Sigmoid colon (tissue), 6 donors: ENCODE measurements at regions not wholly inside any gene's neighbourhood (a gene's known extent, or its start where the extent isn't known, plus 50 kb on each side); places are given as distances from the start of the nearest gene placed in this dataset.

ENCODE experiments used
- DNase-seq: peaks from one replicate; pipeline ENCODE4 v3.0.0-alpha.2; 2019
- H3K27ac ChIP-seq, 4 donors: fragments of 200-600 bp; sonication (generic); one replicate each; pipeline ENCODE4 v1.5.1; 2016 to 2019; ENCODE audit warnings: mild to moderate bottlenecking in 1 of 4
- H3K27me3 ChIP-seq, 3 donors: fragments of 200-600 bp; sonication (generic); one replicate each; pipeline ENCODE4 v1.5.1; 2019; ENCODE audit warnings: mild to moderate bottlenecking in 1 of 3
- H3K36me3 ChIP-seq, 4 donors: fragments of 200-600 bp; sonication (generic); one replicate each; pipeline ENCODE4 v1.5.1; 2016 to 2019
- H3K4me1 ChIP-seq, 4 donors: fragments of 200-600 bp; sonication (generic); one replicate each; pipeline ENCODE4 v1.5.1; 2017 to 2019
- H3K4me3 ChIP-seq, 4 donors: fragments of 200-600 bp; sonication (generic); one replicate each; pipeline ENCODE4 v1.5.1; 2017 to 2019; ENCODE audit warnings: mild to moderate bottlenecking in 2 of 4, moderate library complexity in 1 of 4
- H3K9me3 ChIP-seq, 4 donors: fragments of 200-600 bp in 3 of 4; sonication (generic) in 3 of 4; one replicate each; pipeline versions ENCODE4 v1.5.1 to v1.6.1; 2013 to 2019
- CTCF ChIP-seq, 4 experiments: fragments of 450-650 bp in 3 of 4; fragments of 200-600 bp in 1 of 4; IDR thresholded peaks; one replicate each; pipeline ENCODE4 v1.5.1; 2016 to 2019; ENCODE audit warnings: antibody characterized with exemption in 4 of 4, mild to moderate bottlenecking in 3 of 4, moderate library complexity in 2 of 4
- EP300 ChIP-seq, 4 donors: sonication (generic); formaldehyde crosslinking; IDR thresholded peaks; one replicate each; pipeline ENCODE4 v1.6.1; 2017; ENCODE audit warnings: antibody characterized with exemption in 4 of 4
- POLR2A ChIP-seq, 2 donors: fragments of 450-650 bp; IDR thresholded peaks; one replicate each; pipeline ENCODE4 v1.6.1; 2016; ENCODE audit warnings: antibody characterized with exemption in 2 of 2, mild to moderate bottlenecking in 2 of 2, moderate library complexity in 2 of 2
- POLR2AphosphoS5 ChIP-seq, 4 donors: sonication (generic); formaldehyde crosslinking; IDR thresholded peaks; one replicate each; pipeline ENCODE4 v1.6.1; 2017; ENCODE audit warnings: antibody characterized with exemption in 4 of 4
- WGBS, 2 donors: extraction: QIAGEN DNeasy Blood & Tissue Kit; methylation state at CpG; one replicate each; pipeline ENCODE4 v1.1.7; 2013; 5-methylcytosine and 5-hydroxymethylcytosine counted together
- intact Hi-C: fragments of 100-400 bp; cut with DNase I; formaldehyde crosslinking; loops from one replicate; pipeline ENCODE4 v1.15.1; 2023
- donor health status: healthy with polysubstance abuse.
- donor health status: healthy.

DNA sequence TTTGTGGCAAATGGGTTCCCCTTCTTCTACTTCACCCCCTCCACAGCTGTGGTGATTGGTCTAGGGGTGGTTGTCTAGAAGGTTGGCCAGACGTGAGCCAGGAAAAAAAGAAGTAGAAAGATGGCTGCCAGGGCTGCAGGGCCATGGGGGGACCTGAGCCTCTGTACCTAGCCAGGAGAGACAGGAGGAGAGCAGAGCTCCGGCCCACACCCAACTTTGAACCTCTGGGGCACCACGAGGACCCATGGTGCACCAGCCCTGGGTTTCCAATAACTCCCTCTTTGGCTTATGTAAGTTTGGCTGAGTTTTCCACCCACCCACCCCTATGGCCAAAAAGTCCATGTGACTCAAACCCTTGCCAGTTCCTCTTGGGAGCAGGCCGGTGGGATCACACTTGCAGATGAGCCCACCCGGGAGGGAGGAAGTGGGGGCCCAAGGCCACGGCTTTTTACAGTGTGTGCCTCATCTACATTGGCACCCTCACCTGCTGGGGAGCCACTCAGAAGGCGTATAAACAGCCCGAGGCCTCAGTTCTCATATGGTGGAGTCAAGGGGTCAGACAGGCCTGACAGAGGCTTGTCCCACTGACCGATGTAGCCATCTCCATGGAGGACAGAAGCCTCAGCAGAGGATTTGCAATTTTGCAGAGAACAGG is 293.1 kb upstream of the HDAC4 start:
- no peak for TF ChIP-seq POLR2AphosphoS5 (IDR thresholded peaks at IDR 0.05)
- TF ChIP-seq EP300 (IDR thresholded peaks at IDR 0.05): no peak
- TF ChIP-seq CTCF (IDR thresholded peaks at IDR 0.05): no peak
- no peak for TF ChIP-seq POLR2A (IDR thresholded peaks at IDR 0.05)
- Histone ChIP-seq H3K4me3 (no peak overlapping the region), H3K27me3 (no peaks in the 10 kb centered on the region), H3K36me3 (no peaks in the 10 kb centered on the region), H3K9me3 (no peaks in the 10 kb centered on the region), H3K27ac (no peak overlapping the region), H3K4me1 (no peaks in the 10 kb centered on the region)
- WGBS, 2 donors: 73 to 87% methylated on average over 9 of the region's 9 CpGs
- intact Hi-C loops: no loop called here
- no peak for DNase-seq

GRCh38 chr2:239693330-239693729 is 292.5 kb upstream of the HDAC4 start:
- Histone ChIP-seq H3K27ac (no peak overlapping the region), H3K4me1 (no peaks in the 10 kb centered on the region), H3K27me3 (no peaks in the 10 kb centered on the region), H3K36me3 (no peaks in the 10 kb centered on the region), H3K4me3 (no peak overlapping the region), H3K9me3 (no peaks in the 10 kb centered on the region)
- DNase-seq: no peak
- WGBS, 2 donors: 87 to 88% methylated on average over 11 of the region's 11 CpGs
- TF ChIP-seq EP300 (IDR thresholded peaks at IDR 0.05): no peak
- no peak for TF ChIP-seq POLR2A (IDR thresholded peaks at IDR 0.05)
- no peak for TF ChIP-seq CTCF (IDR thresholded peaks at IDR 0.05)
- intact Hi-C loops: no loop called here

- no peak for DNase-seq
- Histone ChIP-seq H3K9me3 (no peaks in the 10 kb centered on the region), H3K4me3 (no peak overlapping the region), H3K36me3 (no peaks in the 10 kb centered on the region), H3K4me1 (no peaks in the 10 kb centered on the region), H3K27ac (no peak overlapping the region), H3K27me3 (peaks cover 0 to 4% (median 0%) of the 10 kb centered on the region in 3 donors)
- intact Hi-C loops: no loop called here
- no peak for TF ChIP-seq POLR2A (IDR thresholded peaks at IDR 0.05)
- TF ChIP-seq POLR2AphosphoS5 (IDR thresholded peaks at IDR 0.05): no peak
- TF ChIP-seq EP300 (IDR thresholded peaks at IDR 0.05): no peak
- TF ChIP-seq CTCF (IDR thresholded peaks at IDR 0.05): no peak
- 84 to 92% methylated on average over 7 of the region's 7 CpGs for WGBS, 2 donors
Measured at GRCh38 chr2:239692919-239693318, 292.1 kb upstream of the HDAC4 start.

GRCh38 chr2:239692362-239692851 is 291.6 kb upstream of the HDAC4 start:
- Histone ChIP-seq H3K27ac (no peak overlapping the region), H3K27me3 (peaks cover 0 to 7% (median 0%) of the 10 kb centered on the region in 3 donors), H3K4me1 (no peaks in the 10 kb centered on the region), H3K36me3 (no peaks in the 10 kb centered on the region), H3K4me3 (no peak overlapping the region), H3K9me3 (no peaks in the 10 kb centered on the region)
- no peak for DNase-seq
- WGBS, 2 donors: 63 to 84% methylated on average over 8 of the region's 8 CpGs
- intact Hi-C loops: no loop called here
- no peak for TF ChIP-seq POLR2AphosphoS5 (IDR thresholded peaks at IDR 0.05)
- TF ChIP-seq CTCF (IDR thresholded peaks at IDR 0.05): no peak
- no peak for TF ChIP-seq EP300 (IDR thresholded peaks at IDR 0.05)
- no peak for TF ChIP-seq POLR2A (IDR thresholded peaks at IDR 0.05)

DNA sequence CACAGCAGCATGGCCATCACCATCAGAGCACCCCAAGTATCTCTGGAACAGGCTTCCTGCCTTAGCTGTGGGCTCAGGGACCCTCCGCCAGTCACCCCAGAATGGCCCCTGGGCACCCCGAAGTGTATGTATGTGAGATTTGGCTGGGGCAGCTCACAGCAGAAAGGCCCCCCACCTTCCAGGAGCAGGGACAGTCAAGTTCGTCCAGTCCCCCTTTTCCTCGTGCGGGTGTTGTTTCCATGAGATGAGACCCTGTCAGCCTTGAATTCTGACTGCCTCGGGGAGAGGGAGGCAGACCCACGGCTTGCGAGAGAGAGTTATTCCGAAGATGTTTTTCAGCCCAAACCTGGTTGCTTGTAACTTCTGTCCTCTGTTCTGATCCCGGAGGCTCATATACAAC is 290.9 kb upstream of the HDAC4 start:
- TF ChIP-seq EP300 (IDR thresholded peaks at IDR 0.05): no peak
- TF ChIP-seq POLR2A (IDR thresholded peaks at IDR 0.05): no peak
- TF ChIP-seq POLR2AphosphoS5 (IDR thresholded peaks at IDR 0.05): no peak
- no peak for TF ChIP-seq CTCF (IDR thresholded peaks at IDR 0.05)
- intact Hi-C loops: no loop called here
- DNase-seq: no peak
- no peak overlapping the region for H3K4me3 ChIP-seq
- 93 to 94% methylated on average over 10 of the region's 10 CpGs for WGBS, 2 donors
- H3K9me3 ChIP-seq: no peaks in the 10 kb centered on the region
- H3K27ac ChIP-seq: no peak overlapping the region
- no peaks in the 10 kb centered on the region for H3K36me3 ChIP-seq
- H3K27me3 ChIP-seq: peaks cover 0 to 7% (median 0%) of the 10 kb centered on the region in 3 donors
- H3K4me1 ChIP-seq: no peaks in the 10 kb centered on the region
